ENCODE measurements at regions not wholly inside any gene's neighbourhood (a gene's known extent, or its start where the extent isn't known, plus 50 kb on each side); places are given as distances from the start of the nearest gene placed in this dataset.

DNA sequence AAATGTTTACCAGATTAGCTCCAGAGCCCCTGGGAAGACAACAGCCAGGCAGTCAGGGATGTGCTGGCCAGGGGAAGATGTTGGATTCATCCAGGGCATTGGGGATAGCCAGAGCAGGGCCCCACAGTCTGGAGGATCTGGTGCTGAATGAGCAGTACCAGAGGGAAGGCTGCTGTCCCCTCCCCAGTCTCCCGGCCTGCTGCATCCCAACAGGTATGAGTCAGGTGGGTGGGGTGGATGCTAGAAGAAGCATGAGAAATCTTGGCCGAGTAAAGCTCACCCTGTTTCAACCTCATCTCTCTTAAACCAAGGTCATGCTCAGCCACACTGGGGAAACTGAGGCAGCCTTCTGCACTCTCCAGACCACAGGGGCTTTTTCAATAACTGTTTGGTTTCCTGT is 71.9 kb upstream of the SEC14L1 start:
- TF ChIP-seq, protein P1, sequence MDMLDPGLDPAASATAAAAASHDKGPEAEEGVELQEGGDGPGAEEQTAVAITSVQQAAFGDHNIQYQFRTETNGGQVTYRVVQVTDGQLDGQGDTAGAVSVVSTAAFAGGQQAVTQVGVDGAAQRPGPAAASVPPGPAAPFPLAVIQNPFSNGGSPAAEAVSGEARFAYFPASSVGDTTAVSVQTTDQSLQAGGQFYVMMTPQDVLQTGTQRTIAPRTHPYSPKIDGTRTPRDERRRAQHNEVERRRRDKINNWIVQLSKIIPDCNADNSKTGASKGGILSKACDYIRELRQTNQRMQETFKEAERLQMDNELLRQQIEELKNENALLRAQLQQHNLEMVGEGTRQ (CRISPR knock-in tag; IDR thresholded peaks at IDR 0.05): no peak
- no peak for TF ChIP-seq ZNF232 (CRISPR knock-in tag; IDR thresholded peaks at IDR 0.05)
- no peak for TF ChIP-seq HMGA2 (CRISPR knock-in tag; IDR thresholded peaks at IDR 0.05)
- TF ChIP-seq, protein P2, sequence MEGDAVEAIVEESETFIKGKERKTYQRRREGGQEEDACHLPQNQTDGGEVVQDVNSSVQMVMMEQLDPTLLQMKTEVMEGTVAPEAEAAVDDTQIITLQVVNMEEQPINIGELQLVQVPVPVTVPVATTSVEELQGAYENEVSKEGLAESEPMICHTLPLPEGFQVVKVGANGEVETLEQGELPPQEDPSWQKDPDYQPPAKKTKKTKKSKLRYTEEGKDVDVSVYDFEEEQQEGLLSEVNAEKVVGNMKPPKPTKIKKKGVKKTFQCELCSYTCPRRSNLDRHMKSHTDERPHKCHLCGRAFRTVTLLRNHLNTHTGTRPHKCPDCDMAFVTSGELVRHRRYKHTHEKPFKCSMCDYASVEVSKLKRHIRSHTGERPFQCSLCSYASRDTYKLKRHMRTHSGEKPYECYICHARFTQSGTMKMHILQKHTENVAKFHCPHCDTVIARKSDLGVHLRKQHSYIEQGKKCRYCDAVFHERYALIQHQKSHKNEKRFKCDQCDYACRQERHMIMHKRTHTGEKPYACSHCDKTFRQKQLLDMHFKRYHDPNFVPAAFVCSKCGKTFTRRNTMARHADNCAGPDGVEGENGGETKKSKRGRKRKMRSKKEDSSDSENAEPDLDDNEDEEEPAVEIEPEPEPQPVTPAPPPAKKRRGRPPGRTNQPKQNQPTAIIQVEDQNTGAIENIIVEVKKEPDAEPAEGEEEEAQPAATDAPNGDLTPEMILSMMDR (IDR thresholded peaks at IDR 0.05): no peak
- TF ChIP-seq, protein P3, sequence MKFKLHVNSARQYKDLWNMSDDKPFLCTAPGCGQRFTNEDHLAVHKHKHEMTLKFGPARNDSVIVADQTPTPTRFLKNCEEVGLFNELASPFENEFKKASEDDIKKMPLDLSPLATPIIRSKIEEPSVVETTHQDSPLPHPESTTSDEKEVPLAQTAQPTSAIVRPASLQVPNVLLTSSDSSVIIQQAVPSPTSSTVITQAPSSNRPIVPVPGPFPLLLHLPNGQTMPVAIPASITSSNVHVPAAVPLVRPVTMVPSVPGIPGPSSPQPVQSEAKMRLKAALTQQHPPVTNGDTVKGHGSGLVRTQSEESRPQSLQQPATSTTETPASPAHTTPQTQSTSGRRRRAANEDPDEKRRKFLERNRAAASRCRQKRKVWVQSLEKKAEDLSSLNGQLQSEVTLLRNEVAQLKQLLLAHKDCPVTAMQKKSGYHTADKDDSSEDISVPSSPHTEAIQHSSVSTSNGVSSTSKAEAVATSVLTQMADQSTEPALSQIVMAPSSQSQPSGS (CRISPR knock-in tag; IDR thresholded peaks at IDR 0.05; ENCODE audit: borderline replicate concordance, low read depth): no peak
- TF ChIP-seq SP1 (CRISPR knock-in tag; conservative IDR thresholded peaks at IDR 0.05): no peak
- no peak for TF ChIP-seq NR3C1 (CRISPR knock-in tag; conservative IDR thresholded peaks at IDR 0.05; ENCODE audit: low read depth)
- TF ChIP-seq, protein P4, sequence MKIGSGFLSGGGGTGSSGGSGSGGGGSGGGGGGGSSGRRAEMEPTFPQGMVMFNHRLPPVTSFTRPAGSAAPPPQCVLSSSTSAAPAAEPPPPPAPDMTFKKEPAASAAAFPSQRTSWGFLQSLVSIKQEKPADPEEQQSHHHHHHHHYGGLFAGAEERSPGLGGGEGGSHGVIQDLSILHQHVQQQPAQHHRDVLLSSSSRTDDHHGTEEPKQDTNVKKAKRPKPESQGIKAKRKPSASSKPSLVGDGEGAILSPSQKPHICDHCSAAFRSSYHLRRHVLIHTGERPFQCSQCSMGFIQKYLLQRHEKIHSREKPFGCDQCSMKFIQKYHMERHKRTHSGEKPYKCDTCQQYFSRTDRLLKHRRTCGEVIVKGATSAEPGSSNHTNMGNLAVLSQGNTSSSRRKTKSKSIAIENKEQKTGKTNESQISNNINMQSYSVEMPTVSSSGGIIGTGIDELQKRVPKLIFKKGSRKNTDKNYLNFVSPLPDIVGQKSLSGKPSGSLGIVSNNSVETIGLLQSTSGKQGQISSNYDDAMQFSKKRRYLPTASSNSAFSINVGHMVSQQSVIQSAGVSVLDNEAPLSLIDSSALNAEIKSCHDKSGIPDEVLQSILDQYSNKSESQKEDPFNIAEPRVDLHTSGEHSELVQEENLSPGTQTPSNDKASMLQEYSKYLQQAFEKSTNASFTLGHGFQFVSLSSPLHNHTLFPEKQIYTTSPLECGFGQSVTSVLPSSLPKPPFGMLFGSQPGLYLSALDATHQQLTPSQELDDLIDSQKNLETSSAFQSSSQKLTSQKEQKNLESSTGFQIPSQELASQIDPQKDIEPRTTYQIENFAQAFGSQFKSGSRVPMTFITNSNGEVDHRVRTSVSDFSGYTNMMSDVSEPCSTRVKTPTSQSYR (CRISPR knock-in tag; IDR thresholded peaks at IDR 0.05): no peak
- TF ChIP-seq, protein P5, sequence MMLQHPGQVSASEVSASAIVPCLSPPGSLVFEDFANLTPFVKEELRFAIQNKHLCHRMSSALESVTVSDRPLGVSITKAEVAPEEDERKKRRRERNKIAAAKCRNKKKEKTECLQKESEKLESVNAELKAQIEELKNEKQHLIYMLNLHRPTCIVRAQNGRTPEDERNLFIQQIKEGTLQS (CRISPR knock-in tag; conservative IDR thresholded peaks at IDR 0.05): no peak
- no peak for TF ChIP-seq ATF1 (CRISPR knock-in tag; IDR thresholded peaks at IDR 0.05)
- no peak for TF ChIP-seq OVOL2 (CRISPR knock-in tag; IDR thresholded peaks at IDR 0.05; ENCODE audit: borderline replicate concordance)
- TF ChIP-seq, protein P6, sequence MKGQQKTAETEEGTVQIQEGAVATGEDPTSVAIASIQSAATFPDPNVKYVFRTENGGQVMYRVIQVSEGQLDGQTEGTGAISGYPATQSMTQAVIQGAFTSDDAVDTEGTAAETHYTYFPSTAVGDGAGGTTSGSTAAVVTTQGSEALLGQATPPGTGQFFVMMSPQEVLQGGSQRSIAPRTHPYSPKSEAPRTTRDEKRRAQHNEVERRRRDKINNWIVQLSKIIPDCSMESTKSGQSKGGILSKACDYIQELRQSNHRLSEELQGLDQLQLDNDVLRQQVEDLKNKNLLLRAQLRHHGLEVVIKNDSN (CRISPR knock-in tag; IDR thresholded peaks at IDR 0.05): no peak
- no peak for TF ChIP-seq TP53 (CRISPR knock-in tag; IDR thresholded peaks at IDR 0.05)
